ENCODE measurements at regions not wholly inside any gene's neighbourhood (a gene's known extent, or its start where the extent isn't known, plus 50 kb on each side); places are given as distances from the start of the nearest gene placed in this dataset.

DNA sequence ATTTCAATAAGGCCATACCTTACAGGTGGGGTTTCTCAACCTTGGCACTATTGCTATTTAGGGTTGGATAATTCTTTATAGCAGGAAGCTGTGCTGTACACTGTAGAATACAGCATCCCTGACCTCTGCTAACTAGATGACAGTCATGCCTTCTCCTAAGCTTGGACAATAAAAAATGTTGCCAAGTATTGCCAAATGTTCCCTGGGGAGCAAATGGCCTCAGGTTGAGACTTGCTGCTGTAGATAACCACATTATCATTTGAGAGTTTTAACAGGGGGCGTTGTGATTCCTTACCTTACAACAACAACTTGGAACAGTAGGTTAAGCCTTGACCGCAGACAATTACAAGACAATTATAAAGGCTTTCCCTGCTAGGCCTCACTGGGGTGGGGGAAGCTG, 1073.6 kb upstream of the TMEM132C start:
- H3K4me3 Mint-ChIP-seq = no peak overlapping the region
- H2BK12ac ChIP-seq (ENCODE audit: insufficient read length, low read depth, low read length) = no peak overlapping the region
- no peak overlapping the region for H2BK20ac ChIP-seq (ENCODE audit: low read depth, low read length, poor library complexity, severe bottlenecking)

More for the DNA sequence above, 1073.6 kb upstream of the TMEM132C start:
- Histone ChIP-seq H3K79me1 (ENCODE audit: insufficient read depth, low read depth, low read length, poor library complexity, severe bottlenecking) (no peaks in the 10 kb centered on the region), H3K23ac (ENCODE audit: insufficient read length, low read depth, low read length) (no peak overlapping the region), H3K4me1 (ENCODE audit: insufficient read depth, low read length) (no peaks in the 10 kb centered on the region), H3K4me2 (ENCODE audit: insufficient read depth, insufficient read length, low read length) (no peak overlapping the region), H3K9ac (ENCODE audit: extremely low read depth, insufficient read length, low read length) (no peak overlapping the region), H2BK5ac (ENCODE audit: insufficient read length, low read length) (no peak overlapping the region), H3K9me3 (ENCODE audit: control insufficient read depth, low read depth, low read length) (no peaks in the 10 kb centered on the region), H2BK120ac (ENCODE audit: low read depth, low read length, poor library complexity, severe bottlenecking) (no peak overlapping the region), H4K91ac (ENCODE audit: insufficient read length, low read depth, low read length) (no peak overlapping the region), H3K18ac (ENCODE audit: insufficient read length, low read depth, low read length) (no peak overlapping the region), H3K23me2 (ENCODE audit: insufficient read length, low read depth, low read length, poor library complexity, severe bottlenecking) (no peaks in the 10 kb centered on the region), H4K8ac (replicated peaks; ENCODE audit: insufficient read length, low read depth, low read length) (no peak overlapping the region), H2AK5ac (ENCODE audit: insufficient read length, low read length) (no peak overlapping the region), H3K27me3 (ENCODE audit: insufficient read depth, low read length) (no peaks in the 10 kb centered on the region), H3K14ac (ENCODE audit: insufficient read depth, low read length) (no peak overlapping the region), H3T11ph (ENCODE audit: low read length) (no peak overlapping the region), H4K5ac (ENCODE audit: insufficient read length, low read depth, low read length) (no peak overlapping the region), H2AFZ (ENCODE audit: low read length) (no peak overlapping the region), H2BK15ac (ENCODE audit: low read depth, low read length) (no peak overlapping the region), H3K79me2 (ENCODE audit: insufficient read depth, low read length) (no peaks in the 10 kb centered on the region), H3K4ac (ENCODE audit: low read depth, low read length) (no peak overlapping the region), H3K56ac (ENCODE audit: insufficient read length, low read depth, low read length) (no peak overlapping the region), H3K27ac (ENCODE audit: insufficient read length, low read depth, low read length) (no peak overlapping the region), H4K20me1 (ENCODE audit: control insufficient read depth, insufficient read depth, insufficient read length) (no peaks in the 10 kb centered on the region)
- no peak for DNase-seq
- WGBS (ENCODE audit: extremely low coverage, insufficient read length, low lambda C conversion rate) = no CpG with 5 or more reads among the region's 2 CpGs
- no peaks in the 10 kb centered on the region; a peak in 1 of 7 replicates for H3K36me3 Mint-ChIP-seq (ENCODE audit: insufficient read depth in 1 of 3, low read depth in 3 of 3)
- peaks cover 4% of the 10 kb centered on the region; the same call in 1 of the 2 replicates for H3K27me3 Mint-ChIP-seq (ENCODE audit: low read depth)
- H3K27ac Mint-ChIP-seq = no peak overlapping the region
- TF ChIP-seq, protein P1, sequence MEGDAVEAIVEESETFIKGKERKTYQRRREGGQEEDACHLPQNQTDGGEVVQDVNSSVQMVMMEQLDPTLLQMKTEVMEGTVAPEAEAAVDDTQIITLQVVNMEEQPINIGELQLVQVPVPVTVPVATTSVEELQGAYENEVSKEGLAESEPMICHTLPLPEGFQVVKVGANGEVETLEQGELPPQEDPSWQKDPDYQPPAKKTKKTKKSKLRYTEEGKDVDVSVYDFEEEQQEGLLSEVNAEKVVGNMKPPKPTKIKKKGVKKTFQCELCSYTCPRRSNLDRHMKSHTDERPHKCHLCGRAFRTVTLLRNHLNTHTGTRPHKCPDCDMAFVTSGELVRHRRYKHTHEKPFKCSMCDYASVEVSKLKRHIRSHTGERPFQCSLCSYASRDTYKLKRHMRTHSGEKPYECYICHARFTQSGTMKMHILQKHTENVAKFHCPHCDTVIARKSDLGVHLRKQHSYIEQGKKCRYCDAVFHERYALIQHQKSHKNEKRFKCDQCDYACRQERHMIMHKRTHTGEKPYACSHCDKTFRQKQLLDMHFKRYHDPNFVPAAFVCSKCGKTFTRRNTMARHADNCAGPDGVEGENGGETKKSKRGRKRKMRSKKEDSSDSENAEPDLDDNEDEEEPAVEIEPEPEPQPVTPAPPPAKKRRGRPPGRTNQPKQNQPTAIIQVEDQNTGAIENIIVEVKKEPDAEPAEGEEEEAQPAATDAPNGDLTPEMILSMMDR (conservative IDR thresholded peaks at IDR 0.05) = no peak
- H3K9me3 Mint-ChIP-seq = no peaks in the 10 kb centered on the region
- H3K4me1 Mint-ChIP-seq = peaks cover 5 to 7% of the 10 kb centered on the region in 2 experiments

All from H9 (cell line).